ENCODE measurements at regions not wholly inside any gene's neighbourhood (a gene's known extent, or its start where the extent isn't known, plus 50 kb on each side); places are given as distances from the start of the nearest gene placed in this dataset.

- TF ChIP-seq EZH2phosphoT487 (IDR thresholded peaks at IDR 0.05; ENCODE audit: unreplicated experiment) (no peak), CTCF (conservative IDR thresholded peaks at IDR 0.05; ENCODE audit: low read depth in 2 of 2) (no peak), ZNF114 (CRISPR knock-in tag; IDR thresholded peaks at IDR 0.05) (no peak)
- Mint-ChIP-seq H3K4me3 (no peak overlapping the region), H3K27ac (no peak overlapping the region), H3K9me3 (peaks cover 1% of the 10 kb centered on the region; the same call in 2 of the 3 replicates), H3K4me1 (no peaks in the 10 kb centered on the region), H3K27me3 (ENCODE audit: insufficient read depth, low read depth, poor library complexity) (no peaks in the 10 kb centered on the region), H3K36me3 (ENCODE audit: low read depth) (peaks cover 1% of the 10 kb centered on the region)
- Histone ChIP-seq H3K27ac (ENCODE audit: low read depth) (no peak overlapping the region), H3K4me1 (ENCODE audit: insufficient read depth) (no peaks in the 10 kb centered on the region), H3K36me3 (ENCODE audit: insufficient read depth) (no peaks in the 10 kb centered on the region), H3F3A (replicated peaks; ENCODE audit: low read depth) (no peaks in the 10 kb centered on the region), H2AFZ (no peak overlapping the region), H3K4me3 (no peak overlapping the region), H3K27me3 (ENCODE audit: insufficient read depth) (no peaks in the 10 kb centered on the region), H3K79me2 (replicated peaks; ENCODE audit: insufficient read depth) (no peaks in the 10 kb centered on the region), H4K20me1 (replicated peaks; ENCODE audit: insufficient read depth) (no peaks in the 10 kb centered on the region), H3K9me2 (ENCODE audit: insufficient read depth) (no peaks in the 10 kb centered on the region), H3K4me2 (no peak overlapping the region)
- DNase-seq (ENCODE audit: low spot score) (no peak), ATAC-seq (no peak)
Measured at GRCh38 chr13:85019121-85019520, 780.1 kb downstream of the SLITRK6 start.

GRCh38 chr13:85013006-85013405, 786.2 kb downstream of the SLITRK6 start:
- H3K27me3 Mint-ChIP-seq (ENCODE audit: insufficient read depth, low read depth, poor library complexity): no peaks in the 10 kb centered on the region
- Histone ChIP-seq H3K4me3 (no peak overlapping the region), H3K4me2 (no peak overlapping the region), H3K79me2 (replicated peaks; ENCODE audit: insufficient read depth) (no peaks in the 10 kb centered on the region), H3K4me1 (ENCODE audit: insufficient read depth) (no peaks in the 10 kb centered on the region), H3K27ac (ENCODE audit: low read depth) (no peak overlapping the region), H3K9me2 (ENCODE audit: insufficient read depth) (no peaks in the 10 kb centered on the region), H3K36me3 (ENCODE audit: insufficient read depth) (no peaks in the 10 kb centered on the region), H2AFZ (no peak overlapping the region), H3K27me3 (ENCODE audit: insufficient read depth) (no peaks in the 10 kb centered on the region), H4K20me1 (replicated peaks; ENCODE audit: insufficient read depth) (no peaks in the 10 kb centered on the region), H3F3A (replicated peaks; ENCODE audit: low read depth) (no peaks in the 10 kb centered on the region)
- H3K27ac Mint-ChIP-seq: no peak overlapping the region
- no peak overlapping the region for H3K4me3 Mint-ChIP-seq
- H3K4me1 Mint-ChIP-seq: no peaks in the 10 kb centered on the region
- H3K9me3 Mint-ChIP-seq: no peaks in the 10 kb centered on the region; the same call in none of the 3 replicates
- H3K36me3 Mint-ChIP-seq (ENCODE audit: low read depth): no peaks in the 10 kb centered on the region
- no peak for ATAC-seq
- no peak for DNase-seq (ENCODE audit: low spot score)
- TF ChIP-seq EZH2 (IDR thresholded peaks at IDR 0.05; ENCODE audit: low read depth, unreplicated experiment) (no peak), REST (IDR thresholded peaks at IDR 0.05; ENCODE audit: unreplicated experiment) (no peak), CTCF (conservative IDR thresholded peaks at IDR 0.05; ENCODE audit: low read depth in 2 of 2) (no peak), JUNB (IDR thresholded peaks at IDR 0.05; ENCODE audit: unreplicated experiment) (no peak), STAT1 (IDR thresholded peaks at IDR 0.05; ENCODE audit: unreplicated experiment) (no peak), ZNF114 (CRISPR knock-in tag; IDR thresholded peaks at IDR 0.05) (no peak), EZH2phosphoT487 (IDR thresholded peaks at IDR 0.05; ENCODE audit: unreplicated experiment) (no peak), ETS1 (IDR thresholded peaks at IDR 0.05) (no peak), NANOG (IDR thresholded peaks at IDR 0.05; ENCODE audit: borderline replicate concordance) (no peak), POLR2AphosphoS5 (IDR thresholded peaks at IDR 0.05; ENCODE audit: low read depth) (no peak), ZNF331 (CRISPR knock-in tag; IDR thresholded peaks at IDR 0.05; ENCODE audit: low read depth) (no peak)
